Tibial nerve (tissue), 4 donors: ENCODE measurements at regions not wholly inside any gene's neighbourhood (a gene's known extent, or its start where the extent isn't known, plus 50 kb on each side); places are given as distances from the start of the nearest gene placed in this dataset.

Experiments
- DNase-seq, 2 donors: peaks; one replicate each; pipeline ENCODE4 v3.0.0-alpha.2; 2019; ENCODE audit warnings: low spot score in 2 of 2
- H3K27ac ChIP-seq, 4 donors: fragments of 200-600 bp; sonication (generic) in 3 of 4; one replicate each; pipeline ENCODE4 v1.5.1; 2017 to 2019; ENCODE audit warnings: mild to moderate bottlenecking in 1 of 4
- H3K27me3 ChIP-seq, 2 donors: fragments of 200-600 bp; sonication (generic) in 1 of 2; one replicate each; pipeline versions ENCODE4 v1.5.1 to v1.6.0; 2017 to 2019
- H3K36me3 ChIP-seq, 3 donors: fragments of 200-600 bp; sonication (generic); one replicate each; pipeline ENCODE4 v1.5.1; 2018 to 2019
- H3K4me1 ChIP-seq, 4 donors: fragments of 200-600 bp; sonication (generic) in 3 of 4; one replicate each; pipeline ENCODE4 v1.5.1; 2017 to 2019
- H3K4me3 ChIP-seq, 4 donors: fragments of 200-600 bp; sonication (generic) in 3 of 4; one replicate each; pipeline ENCODE4 v1.5.1; 2017 to 2019; ENCODE audit warnings: mild to moderate bottlenecking in 1 of 4, moderate library complexity in 1 of 4
- H3K9me3 ChIP-seq, 4 donors: fragments of 200-600 bp; sonication (generic) in 3 of 4; one replicate each; pipeline ENCODE4 v1.5.1; 2017 to 2019
- CTCF ChIP-seq, 5 experiments: fragments of 200-600 bp in 3 of 5; fragments of 450-650 bp in 2 of 5; sonication (generic) in 3 of 5; IDR thresholded peaks; one replicate each; pipeline ENCODE4 v1.5.1; 2016 to 2019; ENCODE audit warnings: antibody characterized with exemption in 5 of 5, mild to moderate bottlenecking in 3 of 5, moderate library complexity in 2 of 5
- EP300 ChIP-seq, 2 donors: sonication (generic); formaldehyde crosslinking; IDR thresholded peaks; one replicate each; pipeline ENCODE4 v1.6.1; 2017; ENCODE audit warnings: antibody characterized with exemption in 2 of 2, mild to moderate bottlenecking in 1 of 2
- POLR2A ChIP-seq, 2 donors: fragments of 450-650 bp; IDR thresholded peaks; one replicate each; pipeline ENCODE4 v1.6.1; 2017; ENCODE audit warnings: antibody characterized with exemption in 2 of 2, mild to moderate bottlenecking in 2 of 2, moderate library complexity in 2 of 2
- WGBS, 2 donors: methylation state at CpG; one replicate each; pipeline ENCODE4 v1.1.5; 2018; 5-methylcytosine and 5-hydroxymethylcytosine counted together

DNA sequence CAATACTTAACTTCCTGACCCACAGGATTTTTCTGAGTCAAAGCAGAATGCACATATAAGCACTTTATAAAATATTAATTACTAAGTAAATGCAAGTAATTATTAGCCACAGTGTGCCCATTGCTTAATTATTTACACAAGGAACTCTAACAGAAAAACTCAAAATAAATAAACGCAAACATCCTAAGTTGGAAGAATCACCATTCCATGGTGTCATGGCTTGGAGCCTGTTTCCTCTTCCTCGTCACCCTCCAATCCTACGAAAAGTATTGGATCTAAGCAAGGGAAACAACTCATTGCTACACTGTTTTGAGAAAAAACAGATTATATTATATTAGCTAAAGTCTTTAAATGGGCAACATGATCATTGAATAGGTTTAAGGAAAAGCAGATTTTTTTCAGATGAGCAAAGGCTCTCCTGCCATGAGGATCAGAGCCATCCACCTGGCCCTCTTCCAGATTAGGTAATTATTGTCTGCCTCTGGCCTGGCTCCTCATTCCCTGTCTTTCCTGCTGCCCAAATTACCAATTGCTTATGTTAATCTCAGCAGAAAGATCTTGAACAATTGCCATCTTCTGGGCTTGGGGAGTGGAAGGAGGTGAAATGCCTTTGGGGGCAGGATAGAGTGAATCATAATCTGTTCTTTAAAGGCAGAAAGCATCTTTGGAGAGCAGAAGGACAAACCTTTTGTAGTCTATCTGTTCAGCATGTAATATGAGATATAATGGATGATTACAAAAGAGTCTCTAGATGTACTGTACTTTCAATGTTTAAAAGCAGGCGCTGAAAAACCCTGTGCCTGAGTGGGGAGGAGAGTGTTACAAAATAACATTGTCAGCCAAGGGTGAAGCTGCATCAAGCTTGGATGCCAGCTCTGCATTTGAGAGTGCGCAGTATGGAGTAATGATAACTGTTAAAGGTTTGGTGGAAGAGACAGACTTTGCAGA is 121.2 kb downstream of the DUSP10 start:
- peaks cover 0 to 7% (median 0%) of the 10 kb centered on the region in 4 donors for H3K4me1 ChIP-seq
- WGBS, 2 donors = 76 to 78% methylated on average over 5 of the region's 5 CpGs
- no peak overlapping the region for H3K27ac ChIP-seq
- no peak overlapping the region for H3K4me3 ChIP-seq
- DNase-seq = no peak
- TF ChIP-seq EP300 (IDR thresholded peaks at IDR 0.05) (no peak), POLR2A (IDR thresholded peaks at IDR 0.05) (no peak), CTCF (IDR thresholded peaks at IDR 0.05) (no peak)
- no peaks in the 10 kb centered on the region for H3K36me3 ChIP-seq
- H3K27me3 ChIP-seq = no peaks in the 10 kb centered on the region
- no peaks in the 10 kb centered on the region for H3K9me3 ChIP-seq

GRCh38 chr1:221621683-221622082 is 120.2 kb downstream of the DUSP10 start:
- DNase-seq = no peak
- peaks cover 0 to 7% (median 0%) of the 10 kb centered on the region in 4 donors for H3K4me1 ChIP-seq
- no peaks in the 10 kb centered on the region for H3K27me3 ChIP-seq
- H3K4me3 ChIP-seq = no peak overlapping the region
- 85 to 90% methylated on average over 2 of the region's 2 CpGs for WGBS, 2 donors
- H3K27ac ChIP-seq = no peak overlapping the region
- TF ChIP-seq EP300 (IDR thresholded peaks at IDR 0.05) (no peak), POLR2A (IDR thresholded peaks at IDR 0.05) (no peak), CTCF (IDR thresholded peaks at IDR 0.05) (no peak)
- H3K36me3 ChIP-seq = no peaks in the 10 kb centered on the region
- no peaks in the 10 kb centered on the region for H3K9me3 ChIP-seq

DNA sequence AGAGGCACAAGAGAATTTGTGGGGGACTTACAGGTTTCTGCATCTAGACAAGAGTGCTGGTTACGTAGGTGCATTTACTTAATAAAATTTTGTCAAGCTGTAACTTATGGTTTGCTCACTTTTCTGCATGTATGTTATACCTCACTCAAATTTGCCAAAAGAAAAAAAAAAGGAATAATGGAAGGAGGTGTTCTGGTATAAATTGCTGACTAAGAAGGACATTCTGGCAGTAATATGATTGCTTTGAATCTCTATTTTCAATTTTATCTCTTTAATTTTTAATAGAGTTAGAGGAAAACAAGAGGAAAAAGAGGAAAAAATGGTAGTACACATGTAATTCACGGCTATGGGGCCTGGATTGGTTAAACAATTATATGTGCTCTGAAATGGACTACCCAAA is 119.5 kb downstream of the DUSP10 start:
- DNase-seq = no peak
- no peak overlapping the region for H3K4me3 ChIP-seq
- WGBS, 2 donors = 82 to 90% methylated on average over 2 of the region's 2 CpGs
- H3K9me3 ChIP-seq = no peaks in the 10 kb centered on the region
- no peaks in the 10 kb centered on the region for H3K36me3 ChIP-seq
- TF ChIP-seq EP300 (IDR thresholded peaks at IDR 0.05) (no peak), CTCF (IDR thresholded peaks at IDR 0.05) (no peak)
- H3K27me3 ChIP-seq = no peaks in the 10 kb centered on the region
- H3K27ac ChIP-seq = no peak overlapping the region
- peaks cover 0 to 7% (median 0%) of the 10 kb centered on the region in 4 donors for H3K4me1 ChIP-seq

- H3K27me3 ChIP-seq = no peaks in the 10 kb centered on the region
- H3K27ac ChIP-seq = no peak overlapping the region
- peaks cover 0 to 7% (median 0%) of the 10 kb centered on the region in 4 donors for H3K4me1 ChIP-seq
- no peaks in the 10 kb centered on the region for H3K36me3 ChIP-seq
- H3K4me3 ChIP-seq = no peak overlapping the region
- DNase-seq = no peak
- H3K9me3 ChIP-seq = no peaks in the 10 kb centered on the region
- TF ChIP-seq CTCF (IDR thresholded peaks at IDR 0.05) (no peak), POLR2A (IDR thresholded peaks at IDR 0.05) (no peak), EP300 (IDR thresholded peaks at IDR 0.05) (no peak)
Measured at GRCh38 chr1:221625026-221625425, 116.9 kb downstream of the DUSP10 start.

GRCh38 chr1:221626041-221626440 is 115.8 kb downstream of the DUSP10 start:
- WGBS, 2 donors = 84 to 88% methylated on average over 1 of the region's 1 CpG
- no peak for TF ChIP-seq EP300 (IDR thresholded peaks at IDR 0.05)
- TF ChIP-seq POLR2A (IDR thresholded peaks at IDR 0.05) = no peak
- no peak for TF ChIP-seq CTCF (IDR thresholded peaks at IDR 0.05)
- peaks cover 0 to 2% (median 0%) of the 10 kb centered on the region in 4 donors for H3K4me1 ChIP-seq
- H3K27me3 ChIP-seq = no peaks in the 10 kb centered on the region
- H3K9me3 ChIP-seq = no peaks in the 10 kb centered on the region
- no peak overlapping the region for H3K27ac ChIP-seq
- no peaks in the 10 kb centered on the region for H3K36me3 ChIP-seq
- no peak overlapping the region for H3K4me3 ChIP-seq
- DNase-seq = no peak
